ENCODE measurements at regions not wholly inside any gene's neighbourhood (a gene's known extent, or its start where the extent isn't known, plus 50 kb on each side); places are given as distances from the start of the nearest gene placed in this dataset.

- Histone ChIP-seq H3K9me3 (no peaks in the 10 kb centered on the region), H3K4me1 (replicated peaks) (no peaks in the 10 kb centered on the region), H3K27ac (no peak overlapping the region), H3K4me3 (no peak overlapping the region), H3K36me3 (no peaks in the 10 kb centered on the region), H3K27me3 (replicated peaks; ENCODE audit: insufficient read depth) (no peaks in the 10 kb centered on the region)
- intact Hi-C loops (cut with DNase I), result no loop called here
- WGBS, result 92% methylated on average over 6 of the region's 7 CpGs
- DNase-seq (ENCODE audit: low spot score), result no peak
- TF ChIP-seq POLR2AphosphoS5 (IDR thresholded peaks at IDR 0.05) (no peak), POLR2A (IDR thresholded peaks at IDR 0.05) (no peak)
- TF ChIP-seq, protein P1, sequence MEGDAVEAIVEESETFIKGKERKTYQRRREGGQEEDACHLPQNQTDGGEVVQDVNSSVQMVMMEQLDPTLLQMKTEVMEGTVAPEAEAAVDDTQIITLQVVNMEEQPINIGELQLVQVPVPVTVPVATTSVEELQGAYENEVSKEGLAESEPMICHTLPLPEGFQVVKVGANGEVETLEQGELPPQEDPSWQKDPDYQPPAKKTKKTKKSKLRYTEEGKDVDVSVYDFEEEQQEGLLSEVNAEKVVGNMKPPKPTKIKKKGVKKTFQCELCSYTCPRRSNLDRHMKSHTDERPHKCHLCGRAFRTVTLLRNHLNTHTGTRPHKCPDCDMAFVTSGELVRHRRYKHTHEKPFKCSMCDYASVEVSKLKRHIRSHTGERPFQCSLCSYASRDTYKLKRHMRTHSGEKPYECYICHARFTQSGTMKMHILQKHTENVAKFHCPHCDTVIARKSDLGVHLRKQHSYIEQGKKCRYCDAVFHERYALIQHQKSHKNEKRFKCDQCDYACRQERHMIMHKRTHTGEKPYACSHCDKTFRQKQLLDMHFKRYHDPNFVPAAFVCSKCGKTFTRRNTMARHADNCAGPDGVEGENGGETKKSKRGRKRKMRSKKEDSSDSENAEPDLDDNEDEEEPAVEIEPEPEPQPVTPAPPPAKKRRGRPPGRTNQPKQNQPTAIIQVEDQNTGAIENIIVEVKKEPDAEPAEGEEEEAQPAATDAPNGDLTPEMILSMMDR (IDR thresholded peaks at IDR 0.05), result no peak
Measured at GRCh38 chr5:1965925-1966324, 83.2 kb upstream of the IRX4 start.

DNA sequence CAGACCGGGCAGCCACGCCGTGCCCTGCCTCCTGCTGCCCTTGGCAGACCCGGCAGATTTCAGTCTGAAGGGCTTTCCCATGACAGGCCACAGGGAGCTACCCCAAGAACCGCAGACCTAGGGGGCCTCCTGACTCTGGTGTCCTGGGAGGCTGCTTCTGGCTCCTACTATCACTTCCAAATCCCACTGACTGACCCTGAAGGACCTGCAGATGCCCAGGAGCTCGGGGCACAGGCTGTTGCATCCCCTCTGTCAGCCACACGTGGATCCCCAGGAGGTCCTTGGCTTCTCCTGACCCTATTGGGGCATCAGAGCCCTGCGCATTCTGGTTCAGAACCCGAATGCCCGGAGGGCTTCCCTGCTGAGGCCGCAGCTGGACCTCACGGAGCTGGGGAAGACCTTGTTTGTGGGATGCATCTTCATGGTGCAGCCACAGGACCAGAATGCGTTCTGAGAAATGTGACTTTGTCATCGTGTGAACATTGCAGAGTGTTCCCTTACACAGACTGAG lies 81.3 kb upstream of the IRX4 start:
- Histone ChIP-seq H3K27me3 (replicated peaks; ENCODE audit: insufficient read depth) (no peaks in the 10 kb centered on the region), H3K9me3 (no peaks in the 10 kb centered on the region), H3K4me1 (replicated peaks) (no peaks in the 10 kb centered on the region), H3K4me3 (no peak overlapping the region), H3K36me3 (no peaks in the 10 kb centered on the region), H3K27ac (no peak overlapping the region)
- intact Hi-C loops (cut with DNase I), result no loop called here
- 88% methylated on average over 14 of the region's 14 CpGs for WGBS
- TF ChIP-seq POLR2AphosphoS5 (IDR thresholded peaks at IDR 0.05) (no peak), POLR2A (IDR thresholded peaks at IDR 0.05) (no peak)
- TF ChIP-seq, protein P1 (IDR thresholded peaks at IDR 0.05), result no peak
- no peak for DNase-seq (ENCODE audit: low spot score)

DNA sequence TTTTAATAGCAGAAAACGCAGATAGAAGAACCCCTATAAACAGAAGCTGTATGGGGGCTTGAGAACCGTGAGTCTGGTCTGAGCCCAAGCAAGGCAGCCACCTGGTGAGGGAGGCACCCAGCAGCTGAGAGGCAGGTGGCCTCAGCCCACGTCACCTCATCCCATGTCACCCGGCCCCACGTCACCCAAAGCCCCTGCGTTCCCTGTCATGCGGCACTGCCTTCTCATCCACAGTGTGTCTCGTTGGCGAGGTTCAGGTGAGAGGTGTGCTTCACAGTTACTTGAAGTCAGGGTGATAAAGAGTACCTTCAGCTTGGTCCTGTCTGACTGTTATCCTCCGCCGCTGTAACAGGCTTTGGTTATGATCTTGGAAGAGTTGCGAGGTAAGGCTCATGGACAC lies 80.6 kb upstream of the IRX4 start:
- H3K27ac ChIP-seq, result no peak overlapping the region
- TF ChIP-seq POLR2A (IDR thresholded peaks at IDR 0.05) (no peak), POLR2AphosphoS5 (IDR thresholded peaks at IDR 0.05) (no peak)
- no peaks in the 10 kb centered on the region for H3K4me1 ChIP-seq (replicated peaks)
- H3K4me3 ChIP-seq, result no peak overlapping the region
- no peaks in the 10 kb centered on the region for H3K27me3 ChIP-seq (replicated peaks; ENCODE audit: insufficient read depth)
- H3K9me3 ChIP-seq, result no peaks in the 10 kb centered on the region
- WGBS, result 91% methylated on average over 12 of the region's 12 CpGs
- H3K36me3 ChIP-seq, result no peaks in the 10 kb centered on the region
- no peak for DNase-seq (ENCODE audit: low spot score)
- intact Hi-C loops (cut with DNase I), result no loop called here

DNA sequence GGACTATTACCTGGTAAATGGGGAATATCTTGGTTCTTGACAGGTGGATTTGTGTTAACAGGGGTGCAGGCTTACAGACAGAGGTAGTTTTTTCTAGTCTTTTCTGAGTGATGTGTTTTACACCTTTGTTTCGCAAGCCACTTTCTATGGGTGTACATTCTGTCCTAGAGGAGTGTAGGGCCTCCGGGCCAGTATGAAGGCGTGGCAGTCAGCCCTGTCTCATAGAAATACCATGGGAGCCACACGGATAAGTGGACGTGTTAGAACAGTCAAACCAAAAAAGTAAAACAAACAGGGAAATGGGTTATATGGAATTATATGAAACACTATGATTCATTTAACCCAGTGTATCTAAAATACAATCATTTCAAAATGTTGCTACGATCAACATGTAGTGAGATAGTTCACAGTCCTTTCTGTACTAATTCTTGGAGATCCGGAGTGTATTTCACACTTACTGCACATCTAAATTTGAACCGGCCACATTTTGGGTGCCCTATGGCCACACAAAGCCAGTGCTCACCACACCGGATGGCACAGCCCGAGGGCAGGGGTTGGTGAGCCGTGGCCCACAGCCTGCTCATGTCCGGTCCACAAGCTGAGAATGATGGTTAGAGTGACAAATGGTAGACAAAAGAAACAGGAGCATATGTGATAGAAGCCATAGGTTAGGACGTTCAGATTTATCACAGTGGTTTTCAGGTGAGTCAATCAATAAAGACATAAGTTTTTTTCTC lies 80.1 kb upstream of the IRX4 start:
- no peaks in the 10 kb centered on the region for H3K36me3 ChIP-seq
- WGBS, result 81% methylated on average over 13 of the region's 13 CpGs
- H3K4me1 ChIP-seq (replicated peaks), result no peaks in the 10 kb centered on the region
- no peak for DNase-seq (ENCODE audit: low spot score)
- H3K9me3 ChIP-seq, result no peaks in the 10 kb centered on the region
- intact Hi-C loops (cut with DNase I), result no loop called here
- H3K4me3 ChIP-seq, result no peak overlapping the region
- no peak for TF ChIP-seq POLR2AphosphoS5 (IDR thresholded peaks at IDR 0.05)
- TF ChIP-seq POLR2A (IDR thresholded peaks at IDR 0.05), result no peak
- TF ChIP-seq, protein P1 (IDR thresholded peaks at IDR 0.05), result no peak
- no peak overlapping the region for H3K27ac ChIP-seq
- no peaks in the 10 kb centered on the region for H3K27me3 ChIP-seq (replicated peaks; ENCODE audit: insufficient read depth)

GRCh38 chr5:1961952-1962595 lies 79.3 kb upstream of the IRX4 start:
- no peaks in the 10 kb centered on the region for H3K9me3 ChIP-seq
- no peaks in the 10 kb centered on the region for H3K4me1 ChIP-seq (replicated peaks)
- no peak overlapping the region for H3K27ac ChIP-seq
- no peaks in the 10 kb centered on the region for H3K27me3 ChIP-seq (replicated peaks; ENCODE audit: insufficient read depth)
- 80% methylated on average over 25 of the region's 25 CpGs for WGBS
- no peak overlapping the region for H3K4me3 ChIP-seq
- no peak for DNase-seq (ENCODE audit: low spot score)
- intact Hi-C loops (cut with DNase I), result no loop called here
- no peaks in the 10 kb centered on the region for H3K36me3 ChIP-seq
- TF ChIP-seq, protein P1 (IDR thresholded peaks at IDR 0.05), result no peak
- TF ChIP-seq POLR2AphosphoS5 (IDR thresholded peaks at IDR 0.05), result no peak
- no peak for TF ChIP-seq POLR2A (IDR thresholded peaks at IDR 0.05)
